ENCODE measurements at regions not wholly inside any gene's neighbourhood (a gene's known extent, or its start where the extent isn't known, plus 50 kb on each side); places are given as distances from the start of the nearest gene placed in this dataset.
A peak's percentile ranks its signal among the peaks of the same experiment; 100 is the strongest.

- Mint-ChIP-seq H3K9me3 (ENCODE audit: low read depth) (no peaks in the 10 kb centered on the region), H3K4me3 (no peak overlapping the region), H3K4me1 (peaks cover 6% of the 10 kb centered on the region), H3K36me3 (ENCODE audit: low read depth) (no peaks in the 10 kb centered on the region), H3K27me3 (no peaks in the 10 kb centered on the region), H3K27ac (no peak overlapping the region)
- CTCF ChIA-PET = no interaction called here
- DNase-seq (no peak), ATAC-seq (no peak)
- intact Hi-C loops (cut with DNase I, micrococcal nuclease) = no loop called here
- POLR2A ChIA-PET = no interaction called here
These were observed 98.8 kb upstream of the LMNTD1 start for GRCh38 chr12:25651931-25652330.

GRCh38 chr12:25652371-25652770, 99.3 kb upstream of the LMNTD1 start:
- no peak for DNase-seq
- peaks cover 6% of the 10 kb centered on the region for H3K4me1 Mint-ChIP-seq
- H3K27me3 Mint-ChIP-seq = no peaks in the 10 kb centered on the region
- ChIA-PET POLR2A (no interaction called here), CTCF (no interaction called here)
- intact Hi-C loops (cut with DNase I, micrococcal nuclease) = no loop called here
- H3K4me3 Mint-ChIP-seq = no peak overlapping the region
- no peak overlapping the region for H3K27ac Mint-ChIP-seq
- ATAC-seq = no peak
- no peaks in the 10 kb centered on the region for H3K36me3 Mint-ChIP-seq (ENCODE audit: low read depth)
- H3K9me3 Mint-ChIP-seq (ENCODE audit: low read depth) = no peaks in the 10 kb centered on the region

GRCh38 chr12:25653487-25654175, 100.5 kb upstream of the LMNTD1 start:
- no peaks in the 10 kb centered on the region for H3K9me3 Mint-ChIP-seq (ENCODE audit: low read depth)
- H3K27me3 Mint-ChIP-seq = no peaks in the 10 kb centered on the region
- H3K4me3 Mint-ChIP-seq = no peak overlapping the region
- no peaks in the 10 kb centered on the region for H3K36me3 Mint-ChIP-seq (ENCODE audit: low read depth)
- ATAC-seq (no peak), DNase-seq (no peak)
- H3K4me1 Mint-ChIP-seq = peaks cover 6% of the 10 kb centered on the region
- CTCF ChIA-PET = no interaction called here
- intact Hi-C loops (cut with DNase I, micrococcal nuclease) = no loop called here
- H3K27ac Mint-ChIP-seq = no peak overlapping the region
- POLR2A ChIA-PET = no interaction called here

GRCh38 chr12:25655702-25656101, 102.6 kb upstream of the LMNTD1 start:
- H3K4me1 Mint-ChIP-seq = peaks cover 6% of the 10 kb centered on the region
- intact Hi-C loops (cut with DNase I, micrococcal nuclease) = no loop called here
- H3K4me3 Mint-ChIP-seq = no peak overlapping the region
- no peaks in the 10 kb centered on the region for H3K9me3 Mint-ChIP-seq (ENCODE audit: low read depth)
- CTCF ChIA-PET = interaction anchor here (0.7 kb wide), 1 partner anchor 126 kb away, joined by 4 read pairs; no protein-coding TSS in a partner anchor
- H3K27me3 Mint-ChIP-seq = no peaks in the 10 kb centered on the region
- ATAC-seq (no peak), DNase-seq (no peak)
- no peaks in the 10 kb centered on the region for H3K36me3 Mint-ChIP-seq (ENCODE audit: low read depth)
- POLR2A ChIA-PET = no interaction called here
- no peak overlapping the region for H3K27ac Mint-ChIP-seq

- Mint-ChIP-seq H3K4me3 (no peak overlapping the region), H3K27me3 (no peaks in the 10 kb centered on the region), H3K27ac (no peak overlapping the region), H3K9me3 (ENCODE audit: low read depth) (no peaks in the 10 kb centered on the region), H3K4me1 (no peaks in the 10 kb centered on the region), H3K36me3 (ENCODE audit: low read depth) (no peaks in the 10 kb centered on the region)
- no peak for DNase-seq
- no peak for ATAC-seq
- CTCF ChIA-PET = interaction anchor here (1.2 kb wide), 1 partner anchor 606 kb away, joined by 3 read pairs; no protein-coding TSS in a partner anchor
- POLR2A ChIA-PET = no interaction called here
- intact Hi-C loops (cut with DNase I, micrococcal nuclease) = no loop called here
These were observed 106.5 kb upstream of the LMNTD1 start for GRCh38 chr12:25659621-25660020.

GRCh38 chr12:25670076-25671055, 117.3 kb upstream of the LMNTD1 start:
- H3K4me1 Mint-ChIP-seq = no peaks in the 10 kb centered on the region
- DNase-seq (no peak), ATAC-seq (no peak)
- no peaks in the 10 kb centered on the region for H3K9me3 Mint-ChIP-seq (ENCODE audit: low read depth)
- H3K4me3 Mint-ChIP-seq = no peak overlapping the region
- no peak overlapping the region for H3K27ac Mint-ChIP-seq
- H3K36me3 Mint-ChIP-seq (ENCODE audit: low read depth) = no peaks in the 10 kb centered on the region
- ChIA-PET CTCF (no interaction called here), POLR2A (no interaction called here)
- intact Hi-C loops (cut with DNase I, micrococcal nuclease) = no loop called here
- no peaks in the 10 kb centered on the region for H3K27me3 Mint-ChIP-seq

- Mint-ChIP-seq H3K36me3 (ENCODE audit: low read depth) (no peaks in the 10 kb centered on the region), H3K27me3 (no peaks in the 10 kb centered on the region), H3K4me3 (no peak overlapping the region), H3K27ac (no peak overlapping the region), H3K4me1 (no peaks in the 10 kb centered on the region), H3K9me3 (ENCODE audit: low read depth) (no peaks in the 10 kb centered on the region)
- intact Hi-C loops (cut with DNase I, micrococcal nuclease) = no loop called here
- DNase-seq (no peak), ATAC-seq (no peak)
- ChIA-PET POLR2A (no interaction called here), CTCF (no interaction called here)
These were observed 122.7 kb upstream of the LMNTD1 start for GRCh38 chr12:25675808-25676207.

GRCh38 chr12:25677232-25677937, 124.3 kb upstream of the LMNTD1 start:
- H3K4me3 Mint-ChIP-seq = no peak overlapping the region
- ATAC-seq (no peak), DNase-seq (no peak)
- H3K27ac Mint-ChIP-seq = no peak overlapping the region
- H3K27me3 Mint-ChIP-seq = no peaks in the 10 kb centered on the region
- intact Hi-C loops (cut with DNase I, micrococcal nuclease) = no loop called here
- ChIA-PET CTCF (no interaction called here), POLR2A (no interaction called here)
- no peaks in the 10 kb centered on the region for H3K9me3 Mint-ChIP-seq (ENCODE audit: low read depth)
- no peaks in the 10 kb centered on the region for H3K4me1 Mint-ChIP-seq
- H3K36me3 Mint-ChIP-seq (ENCODE audit: low read depth) = no peaks in the 10 kb centered on the region

- no peaks in the 10 kb centered on the region for H3K27me3 Mint-ChIP-seq
- H3K9me3 Mint-ChIP-seq (ENCODE audit: low read depth) = no peaks in the 10 kb centered on the region
- DNase-seq (no peak), ATAC-seq (peak; percentile 74)
- ChIA-PET POLR2A (no interaction called here), CTCF (interaction anchor here (1.3 kb wide), 1 partner anchor 246 kb away, joined by 3 read pairs; no protein-coding TSS in a partner anchor)
- no peaks in the 10 kb centered on the region for H3K36me3 Mint-ChIP-seq (ENCODE audit: low read depth)
- intact Hi-C loops (cut with DNase I, micrococcal nuclease) = no loop called here
- H3K27ac Mint-ChIP-seq = no peak overlapping the region
- H3K4me1 Mint-ChIP-seq = no peaks in the 10 kb centered on the region
- H3K4me3 Mint-ChIP-seq = no peak overlapping the region
These were observed 128.5 kb upstream of the LMNTD1 start for GRCh38 chr12:25681580-25681979.

- ChIA-PET POLR2A (no interaction called here), CTCF (interaction anchor here (0.5 to 1.3 kb wide), 2 partner anchors 246 to 574 kb away, joined by 3 read pairs; no protein-coding TSS in a partner anchor)
- Mint-ChIP-seq H3K27me3 (no peaks in the 10 kb centered on the region), H3K4me3 (no peak overlapping the region), H3K4me1 (no peaks in the 10 kb centered on the region), H3K9me3 (ENCODE audit: low read depth) (peaks cover 4% of the 10 kb centered on the region), H3K36me3 (ENCODE audit: low read depth) (no peaks in the 10 kb centered on the region), H3K27ac (no peak overlapping the region)
- ATAC-seq (no peak), DNase-seq (no peak)
- intact Hi-C loops (cut with DNase I, micrococcal nuclease) = no loop called here
These were observed 129.3 kb upstream of the LMNTD1 start for GRCh38 chr12:25682421-25682820.

GRCh38 chr12:25684070-25684469, 131.0 kb upstream of the LMNTD1 start:
- ATAC-seq (no peak), DNase-seq (no peak)
- ChIA-PET POLR2A (no interaction called here), CTCF (interaction anchor here (0.7 kb wide), 1 partner anchor 91 kb away, joined by 3 read pairs; no protein-coding TSS in a partner anchor)
- no peaks in the 10 kb centered on the region for H3K36me3 Mint-ChIP-seq (ENCODE audit: low read depth)
- H3K4me3 Mint-ChIP-seq = no peak overlapping the region
- intact Hi-C loops (cut with DNase I, micrococcal nuclease) = no loop called here
- no peaks in the 10 kb centered on the region for H3K4me1 Mint-ChIP-seq
- H3K27me3 Mint-ChIP-seq = no peaks in the 10 kb centered on the region
- peaks cover 4% of the 10 kb centered on the region for H3K9me3 Mint-ChIP-seq (ENCODE audit: low read depth)
- no peak overlapping the region for H3K27ac Mint-ChIP-seq

Data from activated CD4-positive, alpha-beta T cell treated with anti-CD3 and anti-CD28 coated beads for 36 hours (primary cell).